ENCODE measurements at regions not wholly inside any gene's neighbourhood (a gene's known extent, or its start where the extent isn't known, plus 50 kb on each side); places are given as distances from the start of the nearest gene placed in this dataset.

DNA sequence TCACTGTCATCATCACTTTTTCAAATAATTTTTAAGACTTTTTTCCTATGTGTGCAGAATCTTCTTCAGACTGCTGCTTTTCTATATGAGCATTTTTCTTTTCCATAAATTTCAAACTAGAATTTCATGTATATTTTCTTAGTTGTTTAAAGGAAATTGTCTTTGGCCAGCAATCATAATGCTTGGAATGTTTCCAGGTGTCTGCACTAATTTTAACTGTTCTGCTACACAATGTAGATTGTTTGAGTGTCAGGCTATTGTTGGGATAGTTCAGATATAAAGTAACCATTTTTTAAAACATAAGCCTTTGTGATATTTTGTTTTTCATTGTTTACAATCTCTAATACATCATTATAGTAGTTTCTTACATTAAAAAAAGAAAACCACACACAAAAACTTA is 1418.5 kb downstream of the EFNB2 start:
- no peak for TF ChIP-seq EZH2phosphoT487 (IDR thresholded peaks at IDR 0.05; ENCODE audit: insufficient read depth, low read depth)
- TF ChIP-seq EZH2 (IDR thresholded peaks at IDR 0.05; ENCODE audit: insufficient read depth, poor library complexity, severe bottlenecking) = no peak
